Activated naive CD8-positive, alpha-beta T cell (primary cell): ENCODE measurements at regions not wholly inside any gene's neighbourhood (a gene's known extent, or its start where the extent isn't known, plus 50 kb on each side); places are given as distances from the start of the nearest gene placed in this dataset.

Source experiments
- H3K27ac Mint-ChIP-seq: one replicate; pipeline ENCODE4 v1.8.0; 2021; ENCODE audit warnings: mixed read lengths
- H3K27me3 Mint-ChIP-seq: one replicate; pipeline ENCODE4 v1.8.0; 2021; ENCODE audit warnings: mixed read lengths
- H3K36me3 Mint-ChIP-seq: one replicate; pipeline ENCODE4 v1.8.0; 2021; ENCODE audit warnings: mixed read lengths
- H3K4me1 Mint-ChIP-seq: one replicate; pipeline ENCODE4 v1.8.0; 2021; ENCODE audit warnings: low read depth, mixed read lengths
- H3K4me3 Mint-ChIP-seq: one replicate; pipeline ENCODE4 v1.8.0; 2021; ENCODE audit warnings: mild to moderate bottlenecking, mixed read lengths
- H3K9me3 Mint-ChIP-seq: one replicate; pipeline ENCODE4 v1.8.0; 2021; ENCODE audit warnings: low read depth, mixed read lengths

GRCh38 chr10:91111060-91111459, 109.4 kb upstream of the PCGF5 start:
- Mint-ChIP-seq H3K4me3 (no peak overlapping the region), H3K27ac (no peak overlapping the region), H3K36me3 (peaks cover 2% of the 10 kb centered on the region), H3K9me3 (peaks cover 4% of the 10 kb centered on the region), H3K4me1 (no peaks in the 10 kb centered on the region), H3K27me3 (peaks cover 2% of the 10 kb centered on the region)

DNA sequence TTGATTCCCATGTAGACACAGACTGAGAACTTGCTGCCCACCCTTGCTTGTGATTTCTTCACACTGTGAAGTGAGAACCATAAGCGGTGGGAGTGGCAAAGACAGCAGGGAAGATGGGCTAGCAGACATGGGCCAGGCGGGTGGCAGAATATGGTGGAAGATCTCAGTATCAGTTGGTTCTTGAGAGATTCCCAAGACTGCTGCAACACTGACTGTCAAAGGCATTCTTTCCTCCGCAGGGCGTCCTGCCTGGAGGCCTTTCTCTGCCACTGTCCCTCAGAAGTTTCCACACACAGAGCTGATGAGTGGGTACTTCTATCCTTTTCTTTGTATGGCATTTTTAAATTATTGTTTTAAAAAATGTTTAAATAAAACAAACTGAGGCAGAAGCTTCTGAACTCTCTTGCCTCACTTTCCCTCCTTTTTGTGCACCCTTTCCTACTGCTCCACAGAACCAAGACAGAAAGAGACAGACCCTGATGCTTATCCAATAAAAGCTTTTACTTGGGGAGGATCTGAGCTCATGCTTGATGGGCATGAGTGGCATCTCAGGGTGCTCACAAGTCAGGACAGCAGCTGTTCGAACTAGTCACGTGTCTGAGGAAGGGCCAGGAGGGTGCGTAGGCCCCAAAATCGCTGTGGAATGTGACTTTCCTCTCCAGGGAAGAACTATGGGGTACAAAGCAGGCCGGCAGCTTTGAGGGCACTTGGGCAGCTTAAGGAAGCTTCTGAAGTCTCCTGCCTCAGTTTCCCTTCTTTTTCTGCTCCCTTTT, 104.7 kb upstream of the PCGF5 start:
- no peaks in the 10 kb centered on the region for H3K36me3 Mint-ChIP-seq
- H3K9me3 Mint-ChIP-seq = no peaks in the 10 kb centered on the region
- H3K27me3 Mint-ChIP-seq = no peaks in the 10 kb centered on the region
- H3K4me3 Mint-ChIP-seq = no peak overlapping the region
- H3K27ac Mint-ChIP-seq = no peak overlapping the region
- no peaks in the 10 kb centered on the region for H3K4me1 Mint-ChIP-seq

GRCh38 chr10:91117505-91117904, 103.0 kb upstream of the PCGF5 start:
- no peak overlapping the region for H3K27ac Mint-ChIP-seq
- H3K9me3 Mint-ChIP-seq = no peaks in the 10 kb centered on the region
- H3K4me3 Mint-ChIP-seq = no peak overlapping the region
- H3K4me1 Mint-ChIP-seq = no peaks in the 10 kb centered on the region
- no peaks in the 10 kb centered on the region for H3K36me3 Mint-ChIP-seq
- peaks cover 2% of the 10 kb centered on the region for H3K27me3 Mint-ChIP-seq

DNA sequence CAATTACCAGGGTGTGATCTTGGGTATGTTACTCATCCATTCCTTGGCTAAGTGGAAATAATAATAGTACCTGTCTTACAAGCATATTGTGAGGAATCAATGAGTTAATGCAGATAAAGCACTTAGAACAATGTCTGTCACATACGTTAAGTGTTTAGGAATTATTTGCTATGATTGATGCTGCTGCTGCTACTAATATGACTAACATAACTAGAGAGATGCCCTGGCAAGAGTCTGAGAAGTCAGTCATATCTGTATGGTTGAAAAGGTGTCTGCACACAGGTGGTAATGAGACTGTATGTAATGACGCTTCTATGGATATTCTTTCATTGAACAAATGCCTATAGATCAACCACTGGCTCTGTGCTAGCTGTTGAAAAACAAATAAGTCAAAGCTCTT, 100.1 kb upstream of the PCGF5 start:
- peaks cover 5% of the 10 kb centered on the region for H3K27me3 Mint-ChIP-seq
- no peak overlapping the region for H3K27ac Mint-ChIP-seq
- H3K36me3 Mint-ChIP-seq = no peaks in the 10 kb centered on the region
- no peaks in the 10 kb centered on the region for H3K9me3 Mint-ChIP-seq
- no peak overlapping the region for H3K4me3 Mint-ChIP-seq
- H3K4me1 Mint-ChIP-seq = no peaks in the 10 kb centered on the region

DNA sequence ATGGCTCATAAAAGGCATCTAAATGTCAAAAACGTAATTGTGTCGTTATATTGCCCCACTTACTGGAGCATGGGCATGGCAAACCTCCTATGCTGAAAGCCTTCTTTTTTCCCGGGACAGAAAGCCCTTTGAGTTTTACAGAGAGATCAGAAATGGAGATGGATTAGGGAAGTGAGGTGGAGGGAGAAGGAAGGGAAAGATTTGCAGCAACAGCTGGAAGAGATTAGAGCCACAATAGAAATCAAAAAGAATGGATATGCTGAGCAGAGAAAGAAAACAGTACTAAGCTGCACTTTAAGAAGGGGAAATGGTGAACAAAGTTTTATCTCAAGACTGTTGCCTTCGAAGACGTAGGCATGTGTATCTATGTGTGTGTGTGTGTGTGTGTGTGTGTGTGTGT, 97.2 kb upstream of the PCGF5 start:
- Mint-ChIP-seq H3K27ac (no peak overlapping the region), H3K9me3 (no peaks in the 10 kb centered on the region), H3K36me3 (no peaks in the 10 kb centered on the region), H3K27me3 (peaks cover 5% of the 10 kb centered on the region), H3K4me3 (no peak overlapping the region), H3K4me1 (peaks cover 5% of the 10 kb centered on the region)

DNA sequence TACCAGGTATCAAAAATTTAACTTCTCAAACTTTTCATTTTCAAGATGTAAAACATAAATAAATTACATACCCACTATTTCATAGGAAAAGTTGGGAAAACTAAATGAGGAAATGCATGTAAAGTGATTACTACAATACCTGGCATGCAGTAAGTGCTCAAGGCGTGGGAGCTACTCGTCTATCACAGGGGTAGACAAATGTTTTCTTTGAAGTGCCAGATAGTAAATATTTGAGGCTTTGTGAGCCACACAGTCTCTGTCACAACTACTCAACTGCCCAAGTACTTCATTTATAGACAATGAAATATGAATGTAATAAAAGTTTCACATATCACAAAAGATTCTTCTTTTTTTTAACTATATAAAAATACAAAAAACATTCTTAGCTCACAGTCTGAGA, 96.4 kb upstream of the PCGF5 start:
- H3K27me3 Mint-ChIP-seq = peaks cover 5% of the 10 kb centered on the region

DNA sequence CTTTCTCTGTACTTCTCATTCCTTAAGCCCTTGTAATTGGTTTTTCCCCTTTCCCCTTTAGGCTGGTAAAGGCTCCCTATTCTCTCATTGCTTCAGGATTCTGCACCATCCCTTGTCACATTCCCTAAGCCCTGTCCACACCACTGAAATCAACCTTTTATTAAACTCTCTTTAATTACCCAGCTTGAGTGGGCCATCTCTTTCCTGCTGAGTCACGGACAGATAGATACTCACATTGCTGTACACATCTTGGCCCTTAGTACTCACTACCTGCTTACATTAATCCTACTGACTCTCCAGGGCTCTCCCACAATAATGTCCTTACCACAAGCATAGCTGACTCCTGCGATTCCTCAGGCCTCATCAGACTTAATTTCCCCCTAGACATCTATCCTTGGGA, 94.0 kb upstream of the PCGF5 start:
- no peak overlapping the region for H3K27ac Mint-ChIP-seq
- H3K4me3 Mint-ChIP-seq = no peak overlapping the region
- H3K9me3 Mint-ChIP-seq = no peaks in the 10 kb centered on the region
- no peaks in the 10 kb centered on the region for H3K36me3 Mint-ChIP-seq
- H3K27me3 Mint-ChIP-seq = peaks cover 5% of the 10 kb centered on the region
- peaks cover 5% of the 10 kb centered on the region for H3K4me1 Mint-ChIP-seq

More for the DNA sequence above, 96.4 kb upstream of the PCGF5 start:
- Mint-ChIP-seq H3K9me3 (no peaks in the 10 kb centered on the region), H3K27ac (no peak overlapping the region), H3K4me1 (peaks cover 5% of the 10 kb centered on the region), H3K4me3 (no peak overlapping the region), H3K36me3 (no peaks in the 10 kb centered on the region)

- Mint-ChIP-seq H3K27ac (no peak overlapping the region), H3K4me1 (peaks cover 5% of the 10 kb centered on the region), H3K36me3 (no peaks in the 10 kb centered on the region), H3K4me3 (no peak overlapping the region), H3K27me3 (peaks cover 3% of the 10 kb centered on the region), H3K9me3 (no peaks in the 10 kb centered on the region)
Measured at GRCh38 chr10:91127341-91128082, 93.0 kb upstream of the PCGF5 start.

- no peak overlapping the region for H3K4me3 Mint-ChIP-seq
- no peaks in the 10 kb centered on the region for H3K36me3 Mint-ChIP-seq
- H3K4me1 Mint-ChIP-seq = no peaks in the 10 kb centered on the region
- no peak overlapping the region for H3K27ac Mint-ChIP-seq
- H3K27me3 Mint-ChIP-seq = peaks cover 4% of the 10 kb centered on the region
- no peaks in the 10 kb centered on the region for H3K9me3 Mint-ChIP-seq
Measured at GRCh38 chr10:91135113-91135512, 85.3 kb upstream of the PCGF5 start.

- Mint-ChIP-seq H3K4me3 (no peak overlapping the region), H3K27me3 (peaks cover 4% of the 10 kb centered on the region), H3K27ac (no peak overlapping the region), H3K9me3 (no peaks in the 10 kb centered on the region), H3K4me1 (peaks cover 5% of the 10 kb centered on the region), H3K36me3 (no peaks in the 10 kb centered on the region)
Measured at GRCh38 chr10:91137011-91137643, 83.3 kb upstream of the PCGF5 start.

- Mint-ChIP-seq H3K27ac (no peak overlapping the region), H3K9me3 (no peaks in the 10 kb centered on the region), H3K36me3 (no peaks in the 10 kb centered on the region), H3K27me3 (peaks cover 2% of the 10 kb centered on the region), H3K4me1 (peaks cover 5% of the 10 kb centered on the region), H3K4me3 (no peak overlapping the region)
Measured at GRCh38 chr10:91137822-91138221, 82.6 kb upstream of the PCGF5 start.

GRCh38 chr10:91140995-91141549, 79.4 kb upstream of the PCGF5 start:
- H3K36me3 Mint-ChIP-seq = no peaks in the 10 kb centered on the region
- H3K27ac Mint-ChIP-seq = no peak overlapping the region
- H3K27me3 Mint-ChIP-seq = peaks cover 3% of the 10 kb centered on the region
- H3K9me3 Mint-ChIP-seq = no peaks in the 10 kb centered on the region
- H3K4me3 Mint-ChIP-seq = no peak overlapping the region
- peaks cover 5% of the 10 kb centered on the region for H3K4me1 Mint-ChIP-seq

DNA sequence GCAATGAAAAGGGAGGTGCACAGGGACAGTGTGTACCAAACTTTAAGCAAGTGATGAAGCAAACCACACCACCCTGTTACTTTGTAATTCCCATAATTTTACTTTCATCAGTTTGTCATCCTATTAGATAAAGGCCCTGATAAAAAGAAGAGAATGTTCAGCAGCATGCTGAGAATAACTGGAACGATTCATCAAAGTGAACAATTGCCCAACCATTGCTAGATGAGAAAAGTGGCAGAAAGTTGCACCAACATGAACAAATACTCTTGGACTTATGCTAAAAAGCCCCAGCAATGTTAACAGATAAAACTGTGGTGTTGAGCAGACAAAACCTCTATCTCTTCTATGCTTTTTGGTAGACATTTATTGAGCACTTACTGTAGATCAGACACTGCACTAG, 75.5 kb upstream of the PCGF5 start:
- H3K27ac Mint-ChIP-seq = no peak overlapping the region
- peaks cover 5% of the 10 kb centered on the region for H3K4me1 Mint-ChIP-seq
- no peaks in the 10 kb centered on the region for H3K36me3 Mint-ChIP-seq
- H3K27me3 Mint-ChIP-seq = peaks cover 3% of the 10 kb centered on the region
- no peaks in the 10 kb centered on the region for H3K9me3 Mint-ChIP-seq
- H3K4me3 Mint-ChIP-seq = no peak overlapping the region

DNA sequence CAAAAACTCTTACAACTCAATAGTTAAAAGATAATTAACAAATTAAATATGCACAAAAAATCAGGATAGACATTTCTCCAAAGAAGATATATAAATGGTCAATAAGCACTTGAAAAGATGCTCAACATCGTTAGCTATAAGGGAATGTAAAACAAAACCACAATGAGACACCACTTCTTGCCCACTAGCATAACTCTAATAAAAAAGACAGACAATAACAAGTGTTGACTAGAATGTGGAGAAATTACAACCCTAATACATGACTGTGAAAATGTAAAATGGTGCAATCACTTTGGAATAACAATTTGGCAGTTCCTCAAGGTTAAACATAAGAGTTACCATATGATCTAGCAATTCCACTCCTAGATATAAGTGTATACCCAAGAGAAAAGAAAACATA, 74.3 kb upstream of the PCGF5 start:
- H3K4me3 Mint-ChIP-seq = no peak overlapping the region
- H3K27ac Mint-ChIP-seq = no peak overlapping the region
- no peaks in the 10 kb centered on the region for H3K36me3 Mint-ChIP-seq
- H3K27me3 Mint-ChIP-seq = peaks cover 3% of the 10 kb centered on the region
- peaks cover 5% of the 10 kb centered on the region for H3K4me1 Mint-ChIP-seq
- no peaks in the 10 kb centered on the region for H3K9me3 Mint-ChIP-seq

- no peak overlapping the region for H3K4me3 Mint-ChIP-seq
Measured at GRCh38 chr10:91149550-91149949, 70.9 kb upstream of the PCGF5 start.

More at GRCh38 chr10:91149550-91149949, 70.9 kb upstream of the PCGF5 start:
- Mint-ChIP-seq H3K36me3 (no peaks in the 10 kb centered on the region), H3K4me1 (no peaks in the 10 kb centered on the region), H3K27me3 (peaks cover 3% of the 10 kb centered on the region), H3K9me3 (no peaks in the 10 kb centered on the region), H3K27ac (no peak overlapping the region)
